Upper lobe of left lung (tissue), 6 donors: ENCODE measurements at regions not wholly inside any gene's neighbourhood (a gene's known extent, or its start where the extent isn't known, plus 50 kb on each side); places are given as distances from the start of the nearest gene placed in this dataset.

Experiments used
- ATAC-seq, 2 donors: fragments of 200-7000 bp; cut with Tn5 transposase; one replicate each; pipeline ENCODE4 v1.9.1; 2022; ENCODE audit warnings: mild to moderate bottlenecking in 2 of 2, moderate library complexity in 2 of 2; ENCODE audit not compliant: low FRiP score in 2 of 2
- DNase-seq, 2 donors: peaks; one replicate each; pipeline ENCODE4 v3.0.0-alpha.2; 2019 to 2020
- H3K27ac ChIP-seq, 4 donors: fragments of 200-600 bp; sonication (generic); one replicate each; pipeline ENCODE4 v1.5.1; 2016 to 2019
- H3K27me3 ChIP-seq, 4 donors: fragments of 200-600 bp; sonication (generic); one replicate each; pipeline ENCODE4 v1.5.1; 2017 to 2019
- H3K36me3 ChIP-seq, 4 donors: fragments of 200-600 bp; sonication (generic); one replicate each; pipeline ENCODE4 v1.5.1; 2016 to 2019
- H3K4me1 ChIP-seq, 4 donors: fragments of 200-600 bp; sonication (generic); one replicate each; pipeline ENCODE4 v1.5.1; 2018 to 2019
- H3K4me3 ChIP-seq, 4 donors: fragments of 200-600 bp; sonication (generic); one replicate each; pipeline ENCODE4 v1.5.1; 2017 to 2019; ENCODE audit warnings: mild to moderate bottlenecking in 2 of 4, moderate library complexity in 1 of 4
- H3K9me3 ChIP-seq, 4 donors: fragments of 200-600 bp; sonication (generic); one replicate each; pipeline ENCODE4 v1.5.1; 2018 to 2019
- EP300 ChIP-seq, 4 donors: sonication (generic); formaldehyde crosslinking; IDR thresholded peaks; one replicate each; pipeline ENCODE4 v1.5.1; 2017; ENCODE audit warnings: antibody characterized with exemption in 4 of 4, control low read depth in 2 of 4
- POLR2A ChIP-seq, 4 donors: fragments of 450-650 bp; IDR thresholded peaks; one replicate each; pipeline ENCODE4 v1.5.1; 2016 to 2017; ENCODE audit warnings: antibody characterized with exemption in 4 of 4, mild to moderate bottlenecking in 2 of 4
- POLR2AphosphoS5 ChIP-seq, 2 donors: sonication (generic); formaldehyde crosslinking; IDR thresholded peaks; one replicate each; pipeline ENCODE4 v1.5.1; 2017; ENCODE audit warnings: antibody characterized with exemption in 2 of 2
- WGBS, 2 donors: methylation state at CpG; one replicate each; pipeline ENCODE4 v1.1.5; 2017 to 2018; 5-methylcytosine and 5-hydroxymethylcytosine counted together
- TF ChIP-seq, protein P1 (sequence below), 6 experiments: fragments of 450-650 bp in 4 of 6; fragments of 200-600 bp in 2 of 6; sonication (generic) in 2 of 6; IDR thresholded peaks; one replicate each; pipeline ENCODE4 v1.5.1; 2016 to 2019; ENCODE audit warnings: antibody characterized with exemption in 6 of 6
- donor health status: DM: no; HTN: no; CAD: no; lungs with moderate emphysema.
- donor health status: DM: no; HTN: yes; CAD: no; lungs with severe emphysema.

DNA sequence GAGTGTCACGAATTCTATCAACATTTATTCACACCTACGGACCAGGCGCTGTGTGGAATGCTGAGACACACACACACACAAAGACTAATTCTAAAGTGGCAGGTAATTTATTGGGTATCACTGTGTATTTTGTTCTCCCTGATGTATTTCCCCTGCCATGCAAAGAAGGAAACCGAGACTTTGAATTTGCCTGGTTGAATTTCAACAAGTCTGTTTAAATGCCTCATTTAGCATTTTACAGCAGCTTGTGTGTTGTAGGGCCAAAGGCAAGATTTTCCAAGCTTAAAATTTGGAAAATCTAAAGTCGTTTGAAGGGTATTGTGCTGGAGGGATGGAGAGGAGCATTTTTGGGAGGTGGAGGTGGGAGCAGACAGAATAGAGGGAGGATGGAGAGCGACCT is 274.4 kb upstream of the ZFP64 start:
- DNase-seq: no peak

GRCh38 chr20:52461582-52461981 is 270.0 kb upstream of the ZFP64 start:
- Histone ChIP-seq H3K4me1 (no peaks in the 10 kb centered on the region), H3K4me3 (no peak overlapping the region), H3K27me3 (no peaks in the 10 kb centered on the region), H3K9me3 (no peaks in the 10 kb centered on the region), H3K27ac (no peak overlapping the region), H3K36me3 (no peaks in the 10 kb centered on the region)
- DNase-seq (no peak), ATAC-seq (no peak)
- TF ChIP-seq, protein P1, sequence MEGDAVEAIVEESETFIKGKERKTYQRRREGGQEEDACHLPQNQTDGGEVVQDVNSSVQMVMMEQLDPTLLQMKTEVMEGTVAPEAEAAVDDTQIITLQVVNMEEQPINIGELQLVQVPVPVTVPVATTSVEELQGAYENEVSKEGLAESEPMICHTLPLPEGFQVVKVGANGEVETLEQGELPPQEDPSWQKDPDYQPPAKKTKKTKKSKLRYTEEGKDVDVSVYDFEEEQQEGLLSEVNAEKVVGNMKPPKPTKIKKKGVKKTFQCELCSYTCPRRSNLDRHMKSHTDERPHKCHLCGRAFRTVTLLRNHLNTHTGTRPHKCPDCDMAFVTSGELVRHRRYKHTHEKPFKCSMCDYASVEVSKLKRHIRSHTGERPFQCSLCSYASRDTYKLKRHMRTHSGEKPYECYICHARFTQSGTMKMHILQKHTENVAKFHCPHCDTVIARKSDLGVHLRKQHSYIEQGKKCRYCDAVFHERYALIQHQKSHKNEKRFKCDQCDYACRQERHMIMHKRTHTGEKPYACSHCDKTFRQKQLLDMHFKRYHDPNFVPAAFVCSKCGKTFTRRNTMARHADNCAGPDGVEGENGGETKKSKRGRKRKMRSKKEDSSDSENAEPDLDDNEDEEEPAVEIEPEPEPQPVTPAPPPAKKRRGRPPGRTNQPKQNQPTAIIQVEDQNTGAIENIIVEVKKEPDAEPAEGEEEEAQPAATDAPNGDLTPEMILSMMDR (IDR thresholded peaks at IDR 0.05): no peak
- TF ChIP-seq POLR2AphosphoS5 (IDR thresholded peaks at IDR 0.05): no peak
- 65 to 75% methylated on average over 7 of the region's 7 CpGs for WGBS, 2 donors

More for the DNA sequence above, 274.4 kb upstream of the ZFP64 start:
- Histone ChIP-seq H3K9me3 (no peaks in the 10 kb centered on the region), H3K36me3 (no peaks in the 10 kb centered on the region), H3K4me1 (no peaks in the 10 kb centered on the region), H3K27ac (no peak overlapping the region), H3K4me3 (no peak overlapping the region), H3K27me3 (no peaks in the 10 kb centered on the region)
- 74 to 79% methylated on average over 6 of the region's 6 CpGs for WGBS, 2 donors
- TF ChIP-seq EP300 (IDR thresholded peaks at IDR 0.05) (no peak), POLR2AphosphoS5 (IDR thresholded peaks at IDR 0.05) (no peak), POLR2A (IDR thresholded peaks at IDR 0.05) (no peak)
- TF ChIP-seq, protein P1 (IDR thresholded peaks at IDR 0.05): no peak
- no peak for ATAC-seq

- ATAC-seq (no peak), DNase-seq (no peak)
- 89 to 95% methylated on average over 4 of the region's 4 CpGs for WGBS, 2 donors
- no peak overlapping the region for H3K27ac ChIP-seq
- H3K27me3 ChIP-seq: no peaks in the 10 kb centered on the region
- H3K36me3 ChIP-seq: no peaks in the 10 kb centered on the region
- no peaks in the 10 kb centered on the region for H3K9me3 ChIP-seq
- no peaks in the 10 kb centered on the region for H3K4me1 ChIP-seq
- TF ChIP-seq, protein P1 (IDR thresholded peaks at IDR 0.05): no peak
- TF ChIP-seq EP300 (IDR thresholded peaks at IDR 0.05) (no peak), POLR2A (IDR thresholded peaks at IDR 0.05) (no peak), POLR2AphosphoS5 (IDR thresholded peaks at IDR 0.05) (no peak)
- no peak overlapping the region for H3K4me3 ChIP-seq
Measured at GRCh38 chr20:52459150-52459549, 267.6 kb upstream of the ZFP64 start.

DNA sequence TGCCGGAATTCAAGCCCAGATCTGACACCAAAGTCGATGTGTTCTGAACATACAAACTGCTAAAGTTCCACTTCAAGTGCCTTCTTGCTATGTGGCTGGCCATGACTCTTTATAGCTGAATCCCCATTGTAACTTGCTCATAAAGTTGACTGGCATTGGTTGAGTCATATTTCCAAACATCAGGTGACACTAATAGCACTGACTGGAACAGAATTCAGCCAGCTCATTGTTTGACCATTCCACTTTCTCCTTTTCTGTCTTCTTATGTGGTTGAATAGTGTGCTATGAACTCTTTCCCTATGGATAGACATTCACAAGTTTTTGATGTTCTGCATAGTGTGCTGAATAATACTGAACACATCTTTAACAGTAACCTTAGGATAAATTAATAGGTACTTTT is 266.2 kb upstream of the ZFP64 start:
- no peaks in the 10 kb centered on the region for H3K36me3 ChIP-seq
- H3K27me3 ChIP-seq: no peaks in the 10 kb centered on the region
- DNase-seq (no peak), ATAC-seq (no peak)
- 94 to 100% methylated on average over 2 of the region's 2 CpGs for WGBS, 2 donors
- H3K9me3 ChIP-seq: no peaks in the 10 kb centered on the region
- no peak overlapping the region for H3K4me3 ChIP-seq
- TF ChIP-seq POLR2A (IDR thresholded peaks at IDR 0.05) (no peak), POLR2AphosphoS5 (IDR thresholded peaks at IDR 0.05) (no peak)
- H3K4me1 ChIP-seq: no peaks in the 10 kb centered on the region
- no peak overlapping the region for H3K27ac ChIP-seq

DNA sequence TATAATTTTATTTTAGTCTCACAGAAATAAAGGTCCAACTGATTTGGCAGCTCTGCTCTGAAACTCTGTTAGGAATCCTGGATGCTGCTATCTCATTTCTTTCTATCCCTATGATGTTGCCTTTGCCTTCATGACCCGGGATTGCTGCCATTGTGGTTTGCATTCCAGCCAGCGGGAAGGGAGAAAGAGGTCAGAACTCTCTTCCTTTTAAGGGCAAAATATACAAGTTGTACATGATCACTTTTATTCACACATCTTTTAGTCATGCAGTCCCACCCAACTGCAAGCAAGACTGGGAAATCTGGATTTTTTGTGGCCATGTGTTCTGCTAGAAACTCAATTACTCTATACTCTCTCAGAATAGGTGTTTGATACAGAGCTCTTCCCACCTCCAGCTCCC is 263.1 kb upstream of the ZFP64 start:
- ATAC-seq (peak in 1 of 2 donors; percentile 61), DNase-seq (no peak)
- Histone ChIP-seq H3K36me3 (no peaks in the 10 kb centered on the region), H3K9me3 (no peaks in the 10 kb centered on the region), H3K27ac (no peak overlapping the region), H3K4me1 (no peaks in the 10 kb centered on the region), H3K27me3 (no peaks in the 10 kb centered on the region), H3K4me3 (no peak overlapping the region)
- WGBS, 2 donors: 61 to 62% methylated on average over 2 of the region's 2 CpGs
- TF ChIP-seq POLR2AphosphoS5 (IDR thresholded peaks at IDR 0.05): no peak
- TF ChIP-seq, protein P1 (IDR thresholded peaks at IDR 0.05): no peak
- TF ChIP-seq EP300 (IDR thresholded peaks at IDR 0.05): no peak
- TF ChIP-seq POLR2A (IDR thresholded peaks at IDR 0.05): no peak
